Neuronal stem cell (in vitro differentiated cells): ENCODE measurements at regions not wholly inside any gene's neighbourhood (a gene's known extent, or its start where the extent isn't known, plus 50 kb on each side); places are given as distances from the start of the nearest gene placed in this dataset.

ENCODE experiments used
- DNase-seq: peaks from one replicate; pipeline ENCODE4 v3.0.0-alpha.2; 2013; ENCODE audit warnings: low spot score
- H2AFZ ChIP-seq: one replicate; pipeline ENCODE4 v1.6.1; 2013; ENCODE audit warnings: mild to moderate bottlenecking, low read length, inconsistent platforms
- H2AK5ac ChIP-seq: 2 replicates; pipeline ENCODE4 v1.6.1; 2013; ENCODE audit warnings: low read depth, mild to moderate bottlenecking, inconsistent platforms, low read length, moderate library complexity, mixed read lengths
- H2BK120ac ChIP-seq: 2 replicates; pipeline ENCODE4 v1.6.1; 2013; ENCODE audit warnings: low read depth, mild to moderate bottlenecking, inconsistent platforms, low read length, moderate library complexity, mixed read lengths
- H2BK12ac ChIP-seq: one replicate; pipeline ENCODE4 v1.6.1; 2013; ENCODE audit warnings: low read length, inconsistent platforms
- H2BK15ac ChIP-seq: 2 replicates; pipeline ENCODE4 v1.6.1; 2013; ENCODE audit warnings: mild to moderate bottlenecking, low read length, inconsistent platforms, mixed read lengths
- H2BK5ac ChIP-seq: one replicate; pipeline ENCODE4 v1.6.1; 2013; ENCODE audit warnings: inconsistent platforms, mild to moderate bottlenecking, low read length, moderate library complexity
- H3K14ac ChIP-seq: one replicate; pipeline ENCODE4 v1.6.1; 2013; ENCODE audit warnings: low read length, inconsistent platforms
- H3K18ac ChIP-seq: 2 replicates; pipeline ENCODE4 v1.6.1; 2013; ENCODE audit warnings: low read length, inconsistent platforms
- H3K23ac ChIP-seq: 2 replicates; pipeline ENCODE4 v1.6.1; 2013; ENCODE audit warnings: low read depth, mild to moderate bottlenecking, mixed read lengths, low read length, inconsistent platforms; ENCODE audit not compliant: poor library complexity
- H3K27ac ChIP-seq: replicated peaks from 3 replicates; pipeline ENCODE4 v1.5.1; 2013; ENCODE audit warnings: low read length, inconsistent platforms
- H3K27me3 ChIP-seq, 3 experiments: 2 replicates each; pipeline ENCODE4 v1.6.1; 2013; ENCODE audit warnings: low read length in 3 of 3, mild to moderate bottlenecking in 2 of 3, inconsistent platforms in 1 of 3, low read depth in 1 of 3, mixed read lengths in 1 of 3, moderate library complexity in 1 of 3; ENCODE audit not compliant: control insufficient read depth in 3 of 3, insufficient read depth in 3 of 3
- H3K36me3 ChIP-seq, 2 donors: replicated peaks in 1 of 2; 2 replicates each; pipeline ENCODE4 v1.6.1; 2013; ENCODE audit warnings: low read length in 2 of 2; ENCODE audit not compliant: control insufficient read depth in 2 of 2, insufficient read depth in 2 of 2
- H3K4ac ChIP-seq: 2 replicates; pipeline ENCODE4 v1.6.1; 2013; ENCODE audit warnings: inconsistent platforms, mild to moderate bottlenecking, low read length, moderate library complexity
- H3K4me1 ChIP-seq, 2 donors: 1 replicate in 1 of 2; 2 replicates in 1 of 2; pipeline ENCODE4 v1.6.1; 2013; ENCODE audit warnings: low read length in 2 of 2, low read depth in 1 of 2; ENCODE audit not compliant: control insufficient read depth in 2 of 2, insufficient read depth in 1 of 2
- H3K4me2 ChIP-seq: one replicate; pipeline ENCODE4 v1.6.1; 2013; ENCODE audit warnings: mild to moderate bottlenecking, low read length, inconsistent platforms; ENCODE audit not compliant: insufficient read depth, poor library complexity, severe bottlenecking
- H3K4me3 ChIP-seq, 2 donors: 2 replicates each; pipeline ENCODE4 v1.5.1; 2013; ENCODE audit warnings: low read length in 2 of 2, mild to moderate bottlenecking in 2 of 2, inconsistent platforms in 1 of 2, moderate library complexity in 1 of 2
- H3K79me1 ChIP-seq: one replicate; pipeline ENCODE4 v1.6.1; 2013; ENCODE audit warnings: low read depth, mild to moderate bottlenecking, inconsistent platforms, low read length, moderate library complexity
- H3K9ac ChIP-seq: one replicate; pipeline ENCODE4 v1.6.1; 2013; ENCODE audit warnings: mild to moderate bottlenecking, low read depth, low read length, inconsistent platforms; ENCODE audit not compliant: poor library complexity
- H3K9me3 ChIP-seq, 2 donors: replicated peaks in 1 of 2; 2 replicates each; pipeline versions ENCODE3 to v1.6.1; 2013; ENCODE audit warnings: low read length in 2 of 2, mild to moderate bottlenecking in 2 of 2, inconsistent platforms in 1 of 2, low read depth in 1 of 2, mixed read lengths in 1 of 2, moderate library complexity in 1 of 2; ENCODE audit not compliant: control insufficient read depth in 2 of 2, insufficient read depth in 1 of 2
- H4K8ac ChIP-seq: one replicate; pipeline ENCODE4 v1.6.1; 2013; ENCODE audit warnings: low read depth, mild to moderate bottlenecking, inconsistent platforms, low read length, moderate library complexity
- H4K91ac ChIP-seq: one replicate; pipeline ENCODE4 v1.6.1; 2013; ENCODE audit warnings: low read length, low read depth, mild to moderate bottlenecking, inconsistent platforms; ENCODE audit not compliant: poor library complexity
- WGBS, 2 donors: extraction: QIAGEN DNeasy Blood & Tissue Kit; methylation state at CpG; one replicate each; pipeline ENCODE4 v1.1.7; 2013; ENCODE audit warnings: missing lambda C conversion rate in 2 of 2, mixed read lengths in 1 of 2; ENCODE audit not compliant: insufficient read length in 2 of 2, insufficient replicate concordance in 1 of 2; ENCODE audit errors: extremely low coverage in 2 of 2; 5-methylcytosine and 5-hydroxymethylcytosine counted together

DNA sequence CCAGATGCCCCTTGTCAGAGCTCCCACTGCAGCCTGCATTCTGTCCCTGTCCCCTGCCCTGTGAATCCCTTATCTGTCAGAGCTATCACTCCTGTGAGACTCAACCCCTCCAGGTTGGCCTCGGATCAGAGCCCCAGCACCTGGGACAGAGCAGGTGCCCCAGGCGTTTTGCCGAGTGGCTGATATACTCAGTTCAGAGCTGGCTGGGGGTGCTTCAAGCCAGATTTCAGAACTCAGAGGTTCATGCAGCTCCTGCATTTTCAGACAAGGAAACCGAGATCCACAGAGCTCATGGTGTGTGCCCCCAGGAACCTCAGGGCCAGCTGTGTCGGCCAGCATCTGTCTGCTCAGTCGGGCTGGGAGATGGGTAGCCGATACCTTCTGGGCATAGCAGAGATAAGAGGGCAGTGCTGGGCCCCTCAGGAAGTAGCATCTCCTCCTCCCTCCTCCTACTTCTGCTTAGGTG lies 228.0 kb upstream of the RTL1 start:
- Histone ChIP-seq H3K4me3 (no peak overlapping the region), H3K4me1 (peaks cover 0 to 4% of the 10 kb centered on the region in 2 donors), H3K4ac (no peak overlapping the region), H3K79me1 (no peaks in the 10 kb centered on the region), H2BK120ac (no peak overlapping the region), H2BK5ac (no peak overlapping the region), H3K9me3 (no peaks in the 10 kb centered on the region), H4K91ac (no peak overlapping the region), H2BK12ac (no peak overlapping the region), H2BK15ac (peak overlapping the region; percentile 24), H2AK5ac (peak overlapping the region; percentile 30), H3K9ac (no peak overlapping the region), H2AFZ (no peak overlapping the region), H4K8ac (no peak overlapping the region), H3K27me3 (no peaks in the 10 kb centered on the region), H3K4me2 (no peak overlapping the region), H3K27ac (no peak overlapping the region), H3K18ac (no peak overlapping the region), H3K36me3 (no peaks in the 10 kb centered on the region), H3K14ac (no peak overlapping the region), H3K23ac (no peak overlapping the region)
- WGBS, 2 donors: no CpG with 5 or more reads among the region's 7 CpGs
- no peak for DNase-seq

- no peak overlapping the region for H3K9ac ChIP-seq
- no peak overlapping the region for H3K27ac ChIP-seq
- H2BK15ac ChIP-seq: peak overlapping the region; percentile 53
- peak overlapping the region; percentile 33 for H2BK120ac ChIP-seq
- H3K4me2 ChIP-seq: no peak overlapping the region
- no peak overlapping the region for H3K4me3 ChIP-seq
- H3K4ac ChIP-seq: peak overlapping the region; percentile 37
- H3K14ac ChIP-seq: no peak overlapping the region
- peaks cover 0 to 4% of the 10 kb centered on the region in 2 donors for H3K4me1 ChIP-seq
- no peak for DNase-seq
- H3K36me3 ChIP-seq: no peaks in the 10 kb centered on the region
- H4K8ac ChIP-seq: no peak overlapping the region
- peak overlapping the region; percentile 30 for H2AK5ac ChIP-seq
- peak overlapping the region; percentile 46 for H3K18ac ChIP-seq
- no peak overlapping the region for H4K91ac ChIP-seq
- H2BK12ac ChIP-seq: no peak overlapping the region
- peak overlapping the region; percentile 56 for H3K23ac ChIP-seq
- H2AFZ ChIP-seq: no peak overlapping the region
- H2BK5ac ChIP-seq: no peak overlapping the region
- no peaks in the 10 kb centered on the region for H3K79me1 ChIP-seq
- H3K27me3 ChIP-seq: no peaks in the 10 kb centered on the region
- peaks cover 0 to 1% of the 10 kb centered on the region in 2 donors for H3K9me3 ChIP-seq
- no CpG with 5 or more reads among the region's 10 CpGs for WGBS, 2 donors
Observed at GRCh38 chr14:101132051-101132571, 228.6 kb upstream of the RTL1 start.

- Histone ChIP-seq H3K23ac (no peak overlapping the region), H3K27me3 (no peaks in the 10 kb centered on the region), H3K9ac (no peak overlapping the region), H2BK12ac (no peak overlapping the region), H4K8ac (no peak overlapping the region), H2AFZ (no peak overlapping the region), H3K9me3 (peaks cover 0 to 4% of the 10 kb centered on the region in 2 donors), H3K27ac (no peak overlapping the region), H3K4ac (no peak overlapping the region), H3K4me1 (peaks cover 0 to 4% of the 10 kb centered on the region in 2 donors), H4K91ac (no peak overlapping the region), H3K4me2 (no peak overlapping the region), H2AK5ac (no peak overlapping the region), H3K18ac (no peak overlapping the region), H3K36me3 (no peaks in the 10 kb centered on the region), H3K4me3 (no peak overlapping the region), H2BK5ac (no peak overlapping the region), H2BK15ac (peak overlapping the region; percentile 53), H2BK120ac (no peak overlapping the region), H3K79me1 (no peaks in the 10 kb centered on the region), H3K14ac (peak overlapping the region; percentile 40)
- no peak for DNase-seq
- no CpG with 5 or more reads among the region's 7 CpGs for WGBS, 2 donors
Observed at GRCh38 chr14:101132588-101132987, 229.1 kb upstream of the RTL1 start.

DNA sequence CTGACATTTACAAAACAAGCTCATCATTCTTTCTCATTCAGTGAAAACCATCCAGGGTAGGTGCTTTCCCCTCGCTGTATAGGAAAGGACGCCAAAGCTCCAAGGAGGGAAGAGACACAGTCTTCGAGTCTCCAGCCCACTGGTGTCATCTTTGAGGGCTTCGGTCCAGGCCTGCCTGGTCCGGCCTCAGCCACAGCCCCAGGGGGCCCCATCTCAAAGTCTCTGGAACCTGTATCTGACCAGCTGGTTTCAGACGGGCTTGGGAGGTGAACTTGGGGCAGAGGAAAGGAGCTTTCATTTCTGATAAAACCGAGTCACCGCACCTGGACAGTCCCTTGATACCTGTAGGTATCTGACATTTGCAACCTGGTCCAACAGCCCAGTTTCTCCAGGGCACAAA lies 229.5 kb upstream of the RTL1 start:
- Histone ChIP-seq H4K91ac (no peak overlapping the region), H3K23ac (no peak overlapping the region), H3K4me1 (peaks cover 0 to 4% of the 10 kb centered on the region in 2 donors), H2AFZ (no peak overlapping the region), H2BK12ac (no peak overlapping the region), H2AK5ac (no peak overlapping the region), H2BK15ac (no peak overlapping the region), H3K4me2 (no peak overlapping the region), H3K18ac (no peak overlapping the region), H4K8ac (no peak overlapping the region), H3K79me1 (no peaks in the 10 kb centered on the region), H3K9ac (no peak overlapping the region), H3K4me3 (no peak overlapping the region), H2BK5ac (no peak overlapping the region), H3K27ac (no peak overlapping the region), H3K27me3 (no peaks in the 10 kb centered on the region), H3K36me3 (no peaks in the 10 kb centered on the region), H2BK120ac (no peak overlapping the region), H3K4ac (no peak overlapping the region), H3K14ac (no peak overlapping the region), H3K9me3 (peaks cover 0 to 4% of the 10 kb centered on the region in 2 donors)
- DNase-seq: no peak
- WGBS, 2 donors: no CpG with 5 or more reads among the region's 8 CpGs
